ENCODE measurements at regions not wholly inside any gene's neighbourhood (a gene's known extent, or its start where the extent isn't known, plus 50 kb on each side); places are given as distances from the start of the nearest gene placed in this dataset.

DNA sequence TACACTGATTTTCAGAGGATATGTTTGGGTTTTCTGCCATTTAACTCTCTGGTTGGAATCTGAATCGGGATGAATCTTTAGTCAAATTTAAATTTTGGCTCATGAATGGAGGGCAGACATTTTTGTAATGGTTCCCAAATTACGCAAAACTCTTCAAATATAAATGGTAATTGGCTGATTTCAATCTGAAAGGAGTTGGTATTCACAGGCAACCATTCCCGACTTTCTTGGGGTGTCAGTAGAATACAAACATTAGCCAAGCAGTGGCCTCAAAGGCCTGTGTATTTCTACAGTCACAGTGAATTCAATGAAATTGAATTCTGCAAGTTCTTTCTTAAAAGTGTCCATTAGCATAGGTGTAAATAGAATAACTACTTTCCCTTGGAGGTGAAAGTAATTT lies 668.8 kb upstream of the PRKX start:
- TF ChIP-seq, protein P1, sequence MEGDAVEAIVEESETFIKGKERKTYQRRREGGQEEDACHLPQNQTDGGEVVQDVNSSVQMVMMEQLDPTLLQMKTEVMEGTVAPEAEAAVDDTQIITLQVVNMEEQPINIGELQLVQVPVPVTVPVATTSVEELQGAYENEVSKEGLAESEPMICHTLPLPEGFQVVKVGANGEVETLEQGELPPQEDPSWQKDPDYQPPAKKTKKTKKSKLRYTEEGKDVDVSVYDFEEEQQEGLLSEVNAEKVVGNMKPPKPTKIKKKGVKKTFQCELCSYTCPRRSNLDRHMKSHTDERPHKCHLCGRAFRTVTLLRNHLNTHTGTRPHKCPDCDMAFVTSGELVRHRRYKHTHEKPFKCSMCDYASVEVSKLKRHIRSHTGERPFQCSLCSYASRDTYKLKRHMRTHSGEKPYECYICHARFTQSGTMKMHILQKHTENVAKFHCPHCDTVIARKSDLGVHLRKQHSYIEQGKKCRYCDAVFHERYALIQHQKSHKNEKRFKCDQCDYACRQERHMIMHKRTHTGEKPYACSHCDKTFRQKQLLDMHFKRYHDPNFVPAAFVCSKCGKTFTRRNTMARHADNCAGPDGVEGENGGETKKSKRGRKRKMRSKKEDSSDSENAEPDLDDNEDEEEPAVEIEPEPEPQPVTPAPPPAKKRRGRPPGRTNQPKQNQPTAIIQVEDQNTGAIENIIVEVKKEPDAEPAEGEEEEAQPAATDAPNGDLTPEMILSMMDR (IDR thresholded peaks at IDR 0.05; ENCODE audit: insufficient read depth, low read depth, low read length): no peak
- TF ChIP-seq EZH2 (IDR thresholded peaks at IDR 0.05; ENCODE audit: insufficient read depth, low read length): no peak

All from astrocyte (in vitro differentiated cells and primary cell).